ENCODE measurements at regions not wholly inside any gene's neighbourhood (a gene's known extent, or its start where the extent isn't known, plus 50 kb on each side); places are given as distances from the start of the nearest gene placed in this dataset.

DNA sequence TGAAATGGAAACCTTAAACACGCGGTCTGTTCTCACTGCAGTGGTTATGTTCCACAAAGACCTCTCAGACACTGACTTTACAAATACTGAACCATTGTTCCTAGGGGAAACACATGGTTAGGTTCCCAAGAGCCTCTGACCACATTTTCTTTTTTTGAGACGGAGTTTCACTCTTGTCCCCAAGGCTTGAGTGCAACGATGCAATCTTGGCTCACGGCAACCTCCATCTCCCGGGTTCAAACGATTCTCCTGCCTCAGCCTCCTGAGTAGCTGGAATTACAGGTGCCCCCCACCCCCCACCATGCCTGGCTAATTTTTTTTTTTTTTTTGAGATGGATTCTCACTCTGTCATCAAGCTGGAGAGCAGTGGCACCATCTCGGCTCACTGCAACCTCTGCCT is 179.7 kb downstream of the RBFOX3 start:
- no peak overlapping the region for H3K4me3 ChIP-seq
- no peak overlapping the region for H3K27ac ChIP-seq
- no peak for DNase-seq
- no peaks in the 10 kb centered on the region for H3K4me1 ChIP-seq
- TF ChIP-seq, protein P1, sequence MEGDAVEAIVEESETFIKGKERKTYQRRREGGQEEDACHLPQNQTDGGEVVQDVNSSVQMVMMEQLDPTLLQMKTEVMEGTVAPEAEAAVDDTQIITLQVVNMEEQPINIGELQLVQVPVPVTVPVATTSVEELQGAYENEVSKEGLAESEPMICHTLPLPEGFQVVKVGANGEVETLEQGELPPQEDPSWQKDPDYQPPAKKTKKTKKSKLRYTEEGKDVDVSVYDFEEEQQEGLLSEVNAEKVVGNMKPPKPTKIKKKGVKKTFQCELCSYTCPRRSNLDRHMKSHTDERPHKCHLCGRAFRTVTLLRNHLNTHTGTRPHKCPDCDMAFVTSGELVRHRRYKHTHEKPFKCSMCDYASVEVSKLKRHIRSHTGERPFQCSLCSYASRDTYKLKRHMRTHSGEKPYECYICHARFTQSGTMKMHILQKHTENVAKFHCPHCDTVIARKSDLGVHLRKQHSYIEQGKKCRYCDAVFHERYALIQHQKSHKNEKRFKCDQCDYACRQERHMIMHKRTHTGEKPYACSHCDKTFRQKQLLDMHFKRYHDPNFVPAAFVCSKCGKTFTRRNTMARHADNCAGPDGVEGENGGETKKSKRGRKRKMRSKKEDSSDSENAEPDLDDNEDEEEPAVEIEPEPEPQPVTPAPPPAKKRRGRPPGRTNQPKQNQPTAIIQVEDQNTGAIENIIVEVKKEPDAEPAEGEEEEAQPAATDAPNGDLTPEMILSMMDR (IDR thresholded peaks at IDR 0.05): no peak
- TF ChIP-seq POLR2A (IDR thresholded peaks at IDR 0.05): no peak
- intact Hi-C loops (cut with DNase I): no loop called here
- peaks cover 0 to 50% (median 0%) of the 10 kb centered on the region in 9 donors for H3K27me3 ChIP-seq
- no peaks in the 10 kb centered on the region for H3K9me3 ChIP-seq
- 83 to 88% (median 87%) methylated on average over 8 of the region's 8 CpGs for WGBS, 4 donors
- no peak for ATAC-seq
- H3K36me3 ChIP-seq: no peaks in the 10 kb centered on the region

DNA sequence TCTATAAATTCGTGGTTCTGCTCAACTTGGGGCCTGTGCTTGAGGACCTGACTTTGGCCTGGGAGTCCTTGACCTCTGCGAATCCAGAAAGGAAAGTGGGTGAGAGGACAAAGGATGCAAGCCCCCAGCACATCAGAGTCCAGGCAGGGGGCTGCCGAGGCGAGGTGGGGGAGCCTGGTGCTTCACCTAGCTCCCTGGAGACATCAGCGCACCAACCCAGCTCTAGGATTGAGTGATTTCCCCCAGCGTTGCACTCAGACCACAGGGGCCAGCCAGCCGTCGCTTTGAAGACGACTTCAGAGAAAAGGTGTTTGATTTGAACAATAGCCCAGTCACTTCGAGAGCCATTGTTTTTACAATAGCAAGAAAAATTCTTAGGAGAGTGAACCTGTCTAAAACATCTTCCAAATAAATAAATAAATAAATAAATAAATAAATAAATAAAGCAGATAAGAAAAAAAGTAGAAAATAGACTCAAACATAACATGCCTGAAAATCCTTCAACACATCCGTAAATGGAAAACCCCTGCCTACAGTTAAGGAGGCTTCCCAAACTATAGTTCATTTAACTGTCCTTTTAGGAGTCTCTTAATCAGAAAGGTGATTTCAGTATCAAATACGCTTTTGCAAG is 180.9 kb downstream of the RBFOX3 start:
- H3K27me3 ChIP-seq: peaks cover 0 to 45% (median 0%) of the 10 kb centered on the region in 9 donors

DNA sequence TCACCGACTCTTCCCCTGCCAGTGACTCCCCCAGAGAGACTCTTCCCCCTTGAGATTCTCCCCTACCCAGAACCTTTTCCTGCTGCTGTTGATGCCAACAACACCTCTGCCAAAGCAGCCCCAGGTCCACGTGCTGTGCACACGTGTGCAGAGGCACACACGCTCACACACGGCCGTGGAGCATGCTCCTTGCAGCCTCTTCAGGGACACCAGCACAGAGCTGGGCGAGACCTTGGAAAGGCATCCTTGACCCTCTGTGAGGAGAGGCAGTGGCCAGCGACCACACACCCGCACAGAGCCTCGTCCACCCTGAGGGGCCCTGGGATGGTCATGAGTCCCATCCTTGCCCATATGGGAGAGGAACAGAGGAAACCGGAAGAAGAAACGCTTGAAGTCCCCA is 181.9 kb downstream of the RBFOX3 start:
- H3K27me3 ChIP-seq: peaks cover 0 to 36% (median 0%) of the 10 kb centered on the region in 9 donors
- intact Hi-C loops (cut with DNase I): no loop called here
- H3K9me3 ChIP-seq: no peaks in the 10 kb centered on the region
- no peak for ATAC-seq
- 73 to 84% (median 79%) methylated on average over 9 to 12 of the region's 12 CpGs for WGBS, 4 donors
- H3K36me3 ChIP-seq: no peaks in the 10 kb centered on the region
- no peak overlapping the region for H3K4me3 ChIP-seq
- no peaks in the 10 kb centered on the region for H3K4me1 ChIP-seq
- no peak overlapping the region for H3K27ac ChIP-seq
- no peak for DNase-seq
- no peak for TF ChIP-seq POLR2A (IDR thresholded peaks at IDR 0.05)
- TF ChIP-seq, protein P1 (IDR thresholded peaks at IDR 0.05): no peak

More for the DNA sequence above, 180.9 kb downstream of the RBFOX3 start:
- TF ChIP-seq, protein P1 (IDR thresholded peaks at IDR 0.05): no peak
- TF ChIP-seq POLR2A (IDR thresholded peaks at IDR 0.05): no peak
- no peaks in the 10 kb centered on the region for H3K36me3 ChIP-seq
- H3K27ac ChIP-seq: no peak overlapping the region
- H3K9me3 ChIP-seq: no peaks in the 10 kb centered on the region
- H3K4me1 ChIP-seq: no peaks in the 10 kb centered on the region
- ATAC-seq: no peak
- intact Hi-C loops (cut with DNase I): no loop called here
- 47 to 63% (median 56%) methylated on average over 12 of the region's 12 CpGs for WGBS, 4 donors
- DNase-seq: no peak
- H3K4me3 ChIP-seq: no peak overlapping the region

DNA sequence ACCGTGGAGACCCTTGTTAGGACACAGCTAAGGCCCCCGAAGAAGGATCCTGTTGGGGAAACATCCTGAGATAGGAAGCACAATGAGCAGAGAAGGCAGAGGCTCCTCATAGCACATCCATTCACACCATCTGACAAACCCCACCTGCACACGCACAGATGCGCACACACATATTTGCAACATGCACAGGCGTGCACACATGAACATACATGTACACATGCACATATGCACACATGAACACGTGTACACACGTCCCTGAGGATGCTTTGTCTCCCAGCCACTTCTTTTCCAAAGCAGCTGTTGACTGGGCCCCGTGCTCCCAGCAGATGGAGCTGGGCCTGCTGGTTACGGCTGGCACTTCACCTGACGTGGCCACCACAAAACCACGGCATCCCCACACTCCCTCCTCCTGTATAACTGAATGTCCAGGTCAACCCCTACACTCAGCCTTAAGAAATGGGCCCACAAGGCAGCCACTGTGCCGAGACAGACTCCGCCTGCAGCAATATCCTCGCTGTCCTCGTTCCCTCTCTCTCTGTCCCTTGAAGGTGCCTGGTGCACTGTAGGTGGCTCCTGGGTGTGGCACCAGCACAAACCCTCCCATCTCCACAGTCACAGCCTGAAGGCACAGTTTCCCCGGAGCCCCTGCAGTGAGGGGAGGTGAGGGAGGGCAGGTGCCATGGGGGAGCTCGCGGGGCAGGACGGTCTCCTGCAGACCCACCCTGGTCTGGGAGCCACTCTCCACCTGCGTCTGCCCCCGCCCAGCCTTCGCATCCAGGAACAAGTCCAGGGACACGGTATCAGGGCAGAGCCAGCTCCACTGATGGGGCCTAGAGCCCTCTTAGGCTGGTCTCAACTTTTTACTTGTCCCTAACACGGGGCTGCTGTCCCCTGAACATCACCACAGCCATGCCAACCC is 183.0 kb downstream of the RBFOX3 start:
- Histone ChIP-seq H3K27ac (no peak overlapping the region), H3K36me3 (no peaks in the 10 kb centered on the region), H3K27me3 (peaks cover 0 to 34% (median 0%) of the 10 kb centered on the region in 9 donors), H3K9me3 (no peaks in the 10 kb centered on the region), H3K4me1 (no peaks in the 10 kb centered on the region), H3K4me3 (no peak overlapping the region)
- TF ChIP-seq, protein P1 (IDR thresholded peaks at IDR 0.05): no peak
- no peak for TF ChIP-seq POLR2A (IDR thresholded peaks at IDR 0.05)
- WGBS, 4 donors: 73 to 74% (median 74%) methylated on average over 23 to 24 of the region's 24 CpGs
- DNase-seq (no peak), ATAC-seq (no peak)
- intact Hi-C loops (cut with DNase I): no loop called here
